ENCODE measurements at regions not wholly inside any gene's neighbourhood (a gene's known extent, or its start where the extent isn't known, plus 50 kb on each side); places are given as distances from the start of the nearest gene placed in this dataset.
A peak's percentile ranks its signal among the peaks of the same experiment; 100 is the strongest.

GRCh38 chr2:172153156-172153555 lies 50.5 kb upstream of the DLX2 start:
- H3K27me3 ChIP-seq (ENCODE audit: insufficient read depth, low read length): peaks cover 38% of the 10 kb centered on the region
- H3K79me2 ChIP-seq (ENCODE audit: control insufficient read depth, insufficient read depth, low read length, unreplicated experiment): no peaks in the 10 kb centered on the region
- H3K27ac ChIP-seq (ENCODE audit: low read depth, low read length): no peak overlapping the region
- no peaks in the 10 kb centered on the region for H3K4me1 ChIP-seq (ENCODE audit: control insufficient read depth, insufficient read depth, low read length, unreplicated experiment)
- no peak overlapping the region for H2AFZ ChIP-seq (ENCODE audit: low read length, unreplicated experiment)
- H3K36me3 ChIP-seq (ENCODE audit: insufficient read depth, low read length): no peaks in the 10 kb centered on the region
- H3K4me3 ChIP-seq (ENCODE audit: low read depth, low read length): no peak overlapping the region

GRCh38 chr2:172153757-172154156 lies 51.1 kb upstream of the DLX2 start:
- no peak overlapping the region for H2AFZ ChIP-seq (ENCODE audit: low read length, unreplicated experiment)
- no peaks in the 10 kb centered on the region for H3K4me1 ChIP-seq (ENCODE audit: control insufficient read depth, insufficient read depth, low read length, unreplicated experiment)
- H3K27me3 ChIP-seq (ENCODE audit: insufficient read depth, low read length): peaks cover 44% of the 10 kb centered on the region
- H3K4me3 ChIP-seq (ENCODE audit: low read depth, low read length): no peak overlapping the region
- H3K79me2 ChIP-seq (ENCODE audit: control insufficient read depth, insufficient read depth, low read length, unreplicated experiment): no peaks in the 10 kb centered on the region
- H3K27ac ChIP-seq (ENCODE audit: low read depth, low read length): no peak overlapping the region
- H3K36me3 ChIP-seq (ENCODE audit: insufficient read depth, low read length): no peaks in the 10 kb centered on the region

GRCh38 chr2:172155752-172156151 lies 53.1 kb upstream of the DLX2 start:
- Histone ChIP-seq H3K4me1 (ENCODE audit: control insufficient read depth, insufficient read depth, low read length, unreplicated experiment) (no peaks in the 10 kb centered on the region), H2AFZ (ENCODE audit: low read length, unreplicated experiment) (no peak overlapping the region), H3K79me2 (ENCODE audit: control insufficient read depth, insufficient read depth, low read length, unreplicated experiment) (no peaks in the 10 kb centered on the region), H3K27ac (ENCODE audit: low read depth, low read length) (no peak overlapping the region), H3K4me3 (ENCODE audit: low read depth, low read length) (no peak overlapping the region), H3K27me3 (ENCODE audit: insufficient read depth, low read length) (peaks cover 45% of the 10 kb centered on the region), H3K36me3 (ENCODE audit: insufficient read depth, low read length) (no peaks in the 10 kb centered on the region)

GRCh38 chr2:172160839-172161238 lies 58.1 kb upstream of the DLX2 start:
- Histone ChIP-seq H3K4me1 (ENCODE audit: control insufficient read depth, insufficient read depth, low read length, unreplicated experiment) (no peaks in the 10 kb centered on the region), H3K27me3 (ENCODE audit: insufficient read depth, low read length) (peaks cover 19% of the 10 kb centered on the region), H3K4me3 (ENCODE audit: low read depth, low read length) (no peak overlapping the region), H3K36me3 (ENCODE audit: insufficient read depth, low read length) (no peaks in the 10 kb centered on the region), H3K27ac (ENCODE audit: low read depth, low read length) (no peak overlapping the region), H2AFZ (ENCODE audit: low read length, unreplicated experiment) (no peak overlapping the region), H3K79me2 (ENCODE audit: control insufficient read depth, insufficient read depth, low read length, unreplicated experiment) (no peaks in the 10 kb centered on the region)

GRCh38 chr2:172162225-172162733 lies 59.6 kb upstream of the DLX2 start:
- H3K36me3 ChIP-seq (ENCODE audit: insufficient read depth, low read length): no peaks in the 10 kb centered on the region
- no peak overlapping the region for H3K4me3 ChIP-seq (ENCODE audit: low read depth, low read length)
- H3K79me2 ChIP-seq (ENCODE audit: control insufficient read depth, insufficient read depth, low read length, unreplicated experiment): no peaks in the 10 kb centered on the region
- H2AFZ ChIP-seq (ENCODE audit: low read length, unreplicated experiment): no peak overlapping the region
- peaks cover 8% of the 10 kb centered on the region; the same call in 1 of the 2 replicates for H3K27me3 ChIP-seq (ENCODE audit: insufficient read depth, low read length)
- no peak overlapping the region for H3K27ac ChIP-seq (ENCODE audit: low read depth, low read length)
- H3K4me1 ChIP-seq (ENCODE audit: control insufficient read depth, insufficient read depth, low read length, unreplicated experiment): no peaks in the 10 kb centered on the region

- no peaks in the 10 kb centered on the region for H3K36me3 ChIP-seq (ENCODE audit: insufficient read depth, low read length)
- H3K79me2 ChIP-seq (ENCODE audit: control insufficient read depth, insufficient read depth, low read length, unreplicated experiment): no peaks in the 10 kb centered on the region
These were observed 60.1 kb upstream of the DLX2 start for GRCh38 chr2:172162739-172163336.

GRCh38 chr2:172168917-172169346 lies 66.2 kb upstream of the DLX2 start:
- Histone ChIP-seq H3K79me2 (ENCODE audit: control insufficient read depth, insufficient read depth, low read length, unreplicated experiment) (no peaks in the 10 kb centered on the region), H3K27me3 (ENCODE audit: insufficient read depth, low read length) (no peaks in the 10 kb centered on the region), H2AFZ (ENCODE audit: low read length, unreplicated experiment) (no peak overlapping the region), H3K4me3 (ENCODE audit: low read depth, low read length) (no peak overlapping the region), H3K27ac (ENCODE audit: low read depth, low read length) (no peak overlapping the region), H3K36me3 (ENCODE audit: insufficient read depth, low read length) (no peaks in the 10 kb centered on the region), H3K4me1 (ENCODE audit: control insufficient read depth, insufficient read depth, low read length, unreplicated experiment) (peaks cover 5% of the 10 kb centered on the region)

More at GRCh38 chr2:172162739-172163336, 60.1 kb upstream of the DLX2 start:
- Histone ChIP-seq H2AFZ (ENCODE audit: low read length, unreplicated experiment) (no peak overlapping the region), H3K4me3 (ENCODE audit: low read depth, low read length) (no peak overlapping the region), H3K27ac (ENCODE audit: low read depth, low read length) (no peak overlapping the region), H3K27me3 (ENCODE audit: insufficient read depth, low read length) (peaks cover 8% of the 10 kb centered on the region; the same call in 1 of the 2 replicates), H3K4me1 (ENCODE audit: control insufficient read depth, insufficient read depth, low read length, unreplicated experiment) (no peaks in the 10 kb centered on the region)

GRCh38 chr2:172169611-172170010 lies 66.9 kb upstream of the DLX2 start:
- no peak overlapping the region for H3K4me3 ChIP-seq (ENCODE audit: low read depth, low read length)
- no peak overlapping the region for H3K27ac ChIP-seq (ENCODE audit: low read depth, low read length)
- no peaks in the 10 kb centered on the region for H3K27me3 ChIP-seq (ENCODE audit: insufficient read depth, low read length)
- H3K79me2 ChIP-seq (ENCODE audit: control insufficient read depth, insufficient read depth, low read length, unreplicated experiment): no peaks in the 10 kb centered on the region
- H2AFZ ChIP-seq (ENCODE audit: low read length, unreplicated experiment): no peak overlapping the region
- peaks cover 5% of the 10 kb centered on the region for H3K4me1 ChIP-seq (ENCODE audit: control insufficient read depth, insufficient read depth, low read length, unreplicated experiment)
- H3K36me3 ChIP-seq (ENCODE audit: insufficient read depth, low read length): no peaks in the 10 kb centered on the region

GRCh38 chr2:172172513-172173173 lies 69.9 kb upstream of the DLX2 start:
- peaks cover 5% of the 10 kb centered on the region for H3K4me1 ChIP-seq (ENCODE audit: control insufficient read depth, insufficient read depth, low read length, unreplicated experiment)
- H2AFZ ChIP-seq (ENCODE audit: low read length, unreplicated experiment): peak overlapping the region; percentile 90
- H3K27me3 ChIP-seq (ENCODE audit: insufficient read depth, low read length): no peaks in the 10 kb centered on the region
- no peaks in the 10 kb centered on the region for H3K36me3 ChIP-seq (ENCODE audit: insufficient read depth, low read length)
- H3K27ac ChIP-seq (ENCODE audit: low read depth, low read length): no peak overlapping the region
- H3K4me3 ChIP-seq (ENCODE audit: low read depth, low read length): peak overlapping the region; percentile 96
- no peaks in the 10 kb centered on the region for H3K79me2 ChIP-seq (ENCODE audit: control insufficient read depth, insufficient read depth, low read length, unreplicated experiment)

GRCh38 chr2:172173174-172173706 lies 70.5 kb upstream of the DLX2 start:
- no peak overlapping the region for H2AFZ ChIP-seq (ENCODE audit: low read length, unreplicated experiment)
- H3K27me3 ChIP-seq (ENCODE audit: insufficient read depth, low read length): no peaks in the 10 kb centered on the region
- H3K27ac ChIP-seq (ENCODE audit: low read depth, low read length): no peak overlapping the region
- peak overlapping the region; percentile 96 for H3K4me3 ChIP-seq (ENCODE audit: low read depth, low read length)
- H3K36me3 ChIP-seq (ENCODE audit: insufficient read depth, low read length): no peaks in the 10 kb centered on the region
- peaks cover 9% of the 10 kb centered on the region for H3K4me1 ChIP-seq (ENCODE audit: control insufficient read depth, insufficient read depth, low read length, unreplicated experiment)
- H3K79me2 ChIP-seq (ENCODE audit: control insufficient read depth, insufficient read depth, low read length, unreplicated experiment): no peaks in the 10 kb centered on the region

GRCh38 chr2:172177581-172177980 lies 74.9 kb upstream of the DLX2 start:
- no peak overlapping the region for H3K4me3 ChIP-seq (ENCODE audit: low read depth, low read length)
- no peaks in the 10 kb centered on the region for H3K36me3 ChIP-seq (ENCODE audit: insufficient read depth, low read length)
- H3K27ac ChIP-seq (ENCODE audit: low read depth, low read length): no peak overlapping the region
- peak overlapping the region; percentile 18 for H2AFZ ChIP-seq (ENCODE audit: low read length, unreplicated experiment)
- H3K4me1 ChIP-seq (ENCODE audit: control insufficient read depth, insufficient read depth, low read length, unreplicated experiment): peaks cover 10% of the 10 kb centered on the region
- H3K79me2 ChIP-seq (ENCODE audit: control insufficient read depth, insufficient read depth, low read length, unreplicated experiment): no peaks in the 10 kb centered on the region
- no peaks in the 10 kb centered on the region for H3K27me3 ChIP-seq (ENCODE audit: insufficient read depth, low read length)
